Epithelial cell of proximal tubule (primary cell): ENCODE measurements at regions not wholly inside any gene's neighbourhood (a gene's known extent, or its start where the extent isn't known, plus 50 kb on each side); places are given as distances from the start of the nearest gene placed in this dataset.

Experiments
- DNase-seq: peaks from one replicate; pipeline ENCODE4 v3.0.0-alpha.2; 2011; ENCODE audit warnings: low read depth
- H3K4me3 ChIP-seq: 2 replicates; pipeline ENCODE4 v1.5.1; 2011; ENCODE audit warnings: low read depth, mild to moderate bottlenecking, low read length
- CTCF ChIP-seq: conservative IDR thresholded peaks from 2 replicates; pipeline ENCODE4 v1.5.1; 2012; ENCODE audit warnings: low read depth, mild to moderate bottlenecking, low read length

GRCh38 chr1:96414598-96414997 is 307.0 kb upstream of the PTBP2 start:
- no peak overlapping the region for H3K4me3 ChIP-seq
- TF ChIP-seq CTCF: no peak
- DNase-seq: no peak

GRCh38 chr1:96416111-96416595 is 305.4 kb upstream of the PTBP2 start:
- TF ChIP-seq CTCF: no peak
- H3K4me3 ChIP-seq: no peak overlapping the region
- no peak for DNase-seq

GRCh38 chr1:96416701-96417444 is 304.7 kb upstream of the PTBP2 start:
- no peak for DNase-seq
- no peak for TF ChIP-seq CTCF
- H3K4me3 ChIP-seq: no peak overlapping the region

GRCh38 chr1:96418969-96419368 is 302.6 kb upstream of the PTBP2 start:
- no peak for TF ChIP-seq CTCF
- DNase-seq: no peak
- H3K4me3 ChIP-seq: no peak overlapping the region

- no peak for DNase-seq
- H3K4me3 ChIP-seq: no peak overlapping the region
- TF ChIP-seq CTCF: no peak
Observed at GRCh38 chr1:96424877-96425276, 296.7 kb upstream of the PTBP2 start.

GRCh38 chr1:96425382-96426129 is 296.0 kb upstream of the PTBP2 start:
- TF ChIP-seq CTCF: no peak
- no peak overlapping the region for H3K4me3 ChIP-seq
- DNase-seq: no peak
